Uterus (tissue), 2 donors: ENCODE measurements at regions not wholly inside any gene's neighbourhood (a gene's known extent, or its start where the extent isn't known, plus 50 kb on each side); places are given as distances from the start of the nearest gene placed in this dataset.

ENCODE experiments used
- POLR2A ChIP-seq, 2 donors: fragments of 450-650 bp; IDR thresholded peaks; one replicate each; pipeline ENCODE4 v1.6.1; 2016; ENCODE audit warnings: antibody characterized with exemption in 2 of 2, mild to moderate bottlenecking in 1 of 2, moderate library complexity in 1 of 2
- TF ChIP-seq, protein P1 (sequence below), 4 experiments: fragments of 200-600 bp in 2 of 4; fragments of 450-650 bp in 2 of 4; sonication (generic) in 2 of 4; IDR thresholded peaks; one replicate each; pipeline ENCODE4 v1.5.1; 2016 to 2019; ENCODE audit warnings: antibody characterized with exemption in 4 of 4, mild to moderate bottlenecking in 2 of 4, moderate library complexity in 1 of 4

GRCh38 chr18:41449612-41450011 lies 505.4 kb upstream of the PIK3C3 start:
- no peak for TF ChIP-seq POLR2A (IDR thresholded peaks at IDR 0.05)
- TF ChIP-seq, protein P1, sequence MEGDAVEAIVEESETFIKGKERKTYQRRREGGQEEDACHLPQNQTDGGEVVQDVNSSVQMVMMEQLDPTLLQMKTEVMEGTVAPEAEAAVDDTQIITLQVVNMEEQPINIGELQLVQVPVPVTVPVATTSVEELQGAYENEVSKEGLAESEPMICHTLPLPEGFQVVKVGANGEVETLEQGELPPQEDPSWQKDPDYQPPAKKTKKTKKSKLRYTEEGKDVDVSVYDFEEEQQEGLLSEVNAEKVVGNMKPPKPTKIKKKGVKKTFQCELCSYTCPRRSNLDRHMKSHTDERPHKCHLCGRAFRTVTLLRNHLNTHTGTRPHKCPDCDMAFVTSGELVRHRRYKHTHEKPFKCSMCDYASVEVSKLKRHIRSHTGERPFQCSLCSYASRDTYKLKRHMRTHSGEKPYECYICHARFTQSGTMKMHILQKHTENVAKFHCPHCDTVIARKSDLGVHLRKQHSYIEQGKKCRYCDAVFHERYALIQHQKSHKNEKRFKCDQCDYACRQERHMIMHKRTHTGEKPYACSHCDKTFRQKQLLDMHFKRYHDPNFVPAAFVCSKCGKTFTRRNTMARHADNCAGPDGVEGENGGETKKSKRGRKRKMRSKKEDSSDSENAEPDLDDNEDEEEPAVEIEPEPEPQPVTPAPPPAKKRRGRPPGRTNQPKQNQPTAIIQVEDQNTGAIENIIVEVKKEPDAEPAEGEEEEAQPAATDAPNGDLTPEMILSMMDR (IDR thresholded peaks at IDR 0.05): no peak
